Right lobe of liver (tissue), 4 donors: ENCODE measurements at regions not wholly inside any gene's neighbourhood (a gene's known extent, or its start where the extent isn't known, plus 50 kb on each side); places are given as distances from the start of the nearest gene placed in this dataset.

Experiments
- POLR2A ChIP-seq: fragments of 450-650 bp; IDR thresholded peaks from one replicate; pipeline ENCODE4 v1.6.1; 2017; ENCODE audit warnings: antibody characterized with exemption, mild to moderate bottlenecking
- TF ChIP-seq, protein P1 (sequence below), 4 donors: fragments of 200-600 bp in 3 of 4; fragments of 450-650 bp in 1 of 4; IDR thresholded peaks; one replicate each; pipeline versions ENCODE4 v1.5.1 to v1.8.0; 2016 to 2022; ENCODE audit warnings: antibody characterized with exemption in 4 of 4, mild to moderate bottlenecking in 2 of 4
- donor health status: DM: no; HTN: no; CAD: no.
- donor health status: DM: no; HTN: no; CAD: no.
- donor health status: DM: no; HTN: yes; CAD: no.

- TF ChIP-seq POLR2A: no peak
- TF ChIP-seq, protein P1, sequence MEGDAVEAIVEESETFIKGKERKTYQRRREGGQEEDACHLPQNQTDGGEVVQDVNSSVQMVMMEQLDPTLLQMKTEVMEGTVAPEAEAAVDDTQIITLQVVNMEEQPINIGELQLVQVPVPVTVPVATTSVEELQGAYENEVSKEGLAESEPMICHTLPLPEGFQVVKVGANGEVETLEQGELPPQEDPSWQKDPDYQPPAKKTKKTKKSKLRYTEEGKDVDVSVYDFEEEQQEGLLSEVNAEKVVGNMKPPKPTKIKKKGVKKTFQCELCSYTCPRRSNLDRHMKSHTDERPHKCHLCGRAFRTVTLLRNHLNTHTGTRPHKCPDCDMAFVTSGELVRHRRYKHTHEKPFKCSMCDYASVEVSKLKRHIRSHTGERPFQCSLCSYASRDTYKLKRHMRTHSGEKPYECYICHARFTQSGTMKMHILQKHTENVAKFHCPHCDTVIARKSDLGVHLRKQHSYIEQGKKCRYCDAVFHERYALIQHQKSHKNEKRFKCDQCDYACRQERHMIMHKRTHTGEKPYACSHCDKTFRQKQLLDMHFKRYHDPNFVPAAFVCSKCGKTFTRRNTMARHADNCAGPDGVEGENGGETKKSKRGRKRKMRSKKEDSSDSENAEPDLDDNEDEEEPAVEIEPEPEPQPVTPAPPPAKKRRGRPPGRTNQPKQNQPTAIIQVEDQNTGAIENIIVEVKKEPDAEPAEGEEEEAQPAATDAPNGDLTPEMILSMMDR (IDR thresholded peaks at IDR 0.05): no peak
These were observed 67.6 kb upstream of the SPATA31D4 start for GRCh38 chr9:81860581-81860980.
